GM12878 (cell line): ENCODE measurements at regions not wholly inside any gene's neighbourhood (a gene's known extent, or its start where the extent isn't known, plus 50 kb on each side); places are given as distances from the start of the nearest gene placed in this dataset.

ENCODE experiments used
- ATAC-seq: fragments of 200-7000 bp; cut with Tn5 transposase; 3 replicates; pipeline ENCODE4 v1.9.1; 2020; ENCODE audit warnings: mild to moderate bottlenecking, moderate library complexity
- BruUV-seq: library from RNA; stranded (reverse); fragments of 400-500 nt; replicated peaks from 2 replicates; lab custom pipeline; 2021; lab: Mats Ljungman, UMichigan
- CTCF ChIA-PET: fragments of 300-600 bp; sonication (Branson Sonifier 250); formaldehyde crosslinking; extraction: SDS; loops from one replicate; lab custom pipeline; 2021; ENCODE audit warnings: inconsistent platforms; lab: Yijun Ruan, JAX
- POLR2A ChIA-PET: fragments of 350-600 bp; formaldehyde crosslinking; extraction: SDS; loops from one replicate; lab custom pipeline; 2021; ENCODE audit warnings: inconsistent platforms; lab: Charles Lee
- RAD21 ChIA-PET: fragments of 300-600 bp; sonication (Branson Sonifier 250); formaldehyde crosslinking; loops from one replicate; lab custom pipeline; 2023; ENCODE audit warnings: antibody characterized with exemption; ENCODE audit not compliant: unreplicated experiment; lab: Charles Lee
- SMC1A ChIA-PET: fragments of 300-600 bp; sonication (Branson Sonifier 250); formaldehyde crosslinking; loops from one replicate; lab custom pipeline; 2023; ENCODE audit not compliant: unreplicated experiment, uncharacterized antibody; lab: Charles Lee
- DNase-seq: peaks from one replicate; pipeline ENCODE4 v3.0.0-alpha.2; 2011; ENCODE audit warnings: low read depth, low spot score
- FAIRE-seq: peaks from 3 replicates; lab custom pipeline; 2011; peaks lifted over from hg19 to GRCh38; lab: Jason Lieb, UNC
- H2AFZ ChIP-seq: 2 replicates; pipeline ENCODE4 v1.6.0; 2011; ENCODE audit warnings: low read depth, low read length, control low read depth; ENCODE audit not compliant: control insufficient read depth
- H3K27ac ChIP-seq: 2 replicates; pipeline ENCODE4 v1.5.1; 2011; ENCODE audit warnings: control low read depth; ENCODE audit not compliant: control insufficient read depth, insufficient read depth
- H3K27me3 ChIP-seq, 2 experiments: replicated peaks in 1 of 2; 2 replicates each; pipeline versions ENCODE4 v1.6.0 to v1.6.1; 2011; ENCODE audit warnings: low read length in 1 of 2; ENCODE audit not compliant: control insufficient read depth in 2 of 2, insufficient read depth in 2 of 2
- H3K36me3 ChIP-seq, 2 experiments: 2 replicates each; pipeline ENCODE4 v1.5.1; 2011; ENCODE audit warnings: low read length in 1 of 2; ENCODE audit not compliant: control insufficient read depth in 2 of 2, insufficient read depth in 2 of 2
- H3K4me1 ChIP-seq: 2 replicates; pipeline ENCODE4 v1.6.1; 2011; ENCODE audit warnings: mild to moderate bottlenecking, low read length, moderate library complexity, mixed read lengths; ENCODE audit not compliant: control insufficient read depth, insufficient read depth
- H3K4me2 ChIP-seq: 2 replicates; pipeline ENCODE4 v1.6.0; 2011; ENCODE audit warnings: control low read depth; ENCODE audit not compliant: control insufficient read depth, insufficient read depth
- H3K4me3 ChIP-seq: fragments of 200-600 bp; sonication (generic); 2 replicates; pipeline ENCODE4 v1.5.1; 2016
- H3K79me2 ChIP-seq: 2 replicates; pipeline ENCODE4 v1.6.0; 2011; ENCODE audit warnings: low read length; ENCODE audit not compliant: control insufficient read depth, insufficient read depth
- H3K9ac ChIP-seq: 2 replicates; pipeline ENCODE4 v1.8.0; 2011; ENCODE audit warnings: low read length, control low read depth, mixed read lengths; ENCODE audit not compliant: control insufficient read depth, insufficient read depth
- H3K9me3 ChIP-seq: replicated peaks from 3 replicates; pipeline ENCODE4 v1.5.1; 2011; ENCODE audit warnings: mild to moderate bottlenecking, low read length; ENCODE audit not compliant: control insufficient read depth, insufficient read depth
- H4K20me1 ChIP-seq: 2 replicates; pipeline ENCODE4 v1.6.0; 2011; ENCODE audit not compliant: control insufficient read depth, insufficient read depth
- BHLHE40 ChIP-seq, 2 experiments: fragments of 450-650 bp in 1 of 2; IDR thresholded peaks; 2 replicates each; pipeline ENCODE4 v1.6.1; 2011 to 2017; ENCODE audit warnings: low read depth in 2 of 2, borderline replicate concordance in 1 of 2, improper control_type of control experiment in 1 of 2, low read length in 1 of 2, mild to moderate bottlenecking in 1 of 2
- BRCA1 ChIP-seq: IDR thresholded peaks from 2 replicates; pipeline ENCODE4 v1.6.1; 2011; ENCODE audit warnings: low read depth, low read length, improper control_type of control experiment
- CTCF ChIP-seq, 3 experiments: IDR thresholded peaks in 2 of 3; conservative IDR thresholded peaks in 1 of 3; 2 replicates each; pipeline ENCODE4 v1.5.1; 2011; ENCODE audit warnings: low read depth in 3 of 3, low read length in 3 of 3, mild to moderate bottlenecking in 3 of 3, control low read depth in 2 of 3, moderate library complexity in 2 of 3, inconsistent platforms in 1 of 3, mixed read lengths in 1 of 3; ENCODE audit not compliant: control insufficient read depth in 2 of 3, insufficient read depth in 1 of 3; ENCODE audit errors: extremely low read depth in 1 of 3
- IKZF1 ChIP-seq: fragments of 450-650 bp; conservative IDR thresholded peaks from 2 replicates; pipeline ENCODE4 v1.6.1; 2017; ENCODE audit warnings: antibody characterized with exemption, mild to moderate bottlenecking
- RBBP5 ChIP-seq: fragments of 200-600 bp; sonication (generic); conservative IDR thresholded peaks from 2 replicates; pipeline ENCODE4 v1.6.1; 2016
- RCOR1 ChIP-seq: conservative IDR thresholded peaks from 2 replicates; pipeline ENCODE4 v1.6.1; 2012; ENCODE audit warnings: low read depth, low read length, improper control_type of control experiment
- STAT1 ChIP-seq: fragments of 450-650 bp; conservative IDR thresholded peaks from 2 replicates; pipeline ENCODE4 v1.6.1; 2014; ENCODE audit warnings: antibody characterized with exemption, mild to moderate bottlenecking
- STAT3 ChIP-seq: IDR thresholded peaks from 2 replicates; pipeline ENCODE4 v1.6.1; 2011; ENCODE audit warnings: low read depth, low read length, improper control_type of control experiment
- TARDBP ChIP-seq: IDR thresholded peaks from 2 replicates; pipeline ENCODE4 v1.6.1; 2016; ENCODE audit warnings: borderline replicate concordance
- TBL1XR1 ChIP-seq: IDR thresholded peaks from 2 replicates; pipeline ENCODE4 v1.6.1; 2012; ENCODE audit warnings: low read depth, low read length, improper control_type of control experiment
- WGBS: methylation state at CpG from one replicate; pipeline ENCODE4 v1.1.6; 2016; ENCODE audit warnings: low lambda C conversion rate; ENCODE audit not compliant: insufficient replicate concordance, insufficient coverage; ENCODE audit errors: missing lambda C conversion rate; 5-methylcytosine and 5-hydroxymethylcytosine counted together
- in situ Hi-C: fragments of 300-500 bp; cut with MboI; formaldehyde crosslinking; loops from 9 replicates; pipeline ENCODE4 v1.14.3; 2018; ENCODE audit warnings: mixed read lengths
- intact Hi-C: fragments of 100-400 bp; cut with micrococcal nuclease; formaldehyde crosslinking; loops from one replicate; pipeline ENCODE4 v1.14.2; 2022; ENCODE audit not compliant: unreplicated experiment
- TF ChIP-seq, protein P1 (sequence below): IDR thresholded peaks from 2 replicates; pipeline ENCODE4 v1.6.1; 2012; ENCODE audit warnings: low read length, inconsistent platforms
- TF ChIP-seq, protein P2 (sequence below): IDR thresholded peaks from 2 replicates; pipeline ENCODE4 v1.6.1; 2011; ENCODE audit warnings: mild to moderate bottlenecking, low read depth, low read length, moderate library complexity; ENCODE audit not compliant: insufficient replicate concordance
- TF ChIP-seq, protein P3 (sequence below): IDR thresholded peaks from 2 replicates; pipeline ENCODE4 v1.6.1; 2011; ENCODE audit warnings: low read depth, low read length, improper control_type of control experiment, borderline replicate concordance

GRCh38 chrX:134163836-134164235 lies 73.1 kb upstream of the CCDC160 start:
- no peaks in the 10 kb centered on the region for H3K79me2 ChIP-seq
- ChIA-PET SMC1A (no interaction called here), RAD21 (no interaction called here), POLR2A (no interaction called here), CTCF (no interaction called here)
- H3K4me2 ChIP-seq, result no peak overlapping the region
- H3K4me3 ChIP-seq, result no peak overlapping the region
- no peaks in the 10 kb centered on the region for H3K4me1 ChIP-seq
- FAIRE-seq (no peak), DNase-seq (no peak), ATAC-seq (no peak)
- H3K27ac ChIP-seq, result no peak overlapping the region
- H4K20me1 ChIP-seq, result no peaks in the 10 kb centered on the region
- no TSS peak for BruUV-seq
- no peaks in the 10 kb centered on the region for H3K9me3 ChIP-seq
- no peak overlapping the region for H3K9ac ChIP-seq
- intact Hi-C loops (no loop called here), in situ Hi-C loops (no loop called here)
- no peaks in the 10 kb centered on the region for H3K27me3 ChIP-seq
- no peaks in the 10 kb centered on the region for H3K36me3 ChIP-seq
- TF ChIP-seq IKZF1 (no peak), BRCA1 (no peak), TARDBP (no peak), STAT1 (no peak), RBBP5 (no peak), RCOR1 (no peak), CTCF (IDR thresholded peaks at IDR 0.05 in 2 of 3, conservative IDR thresholded peaks at IDR 0.05 in 1 of 3; ENCODE audit: control insufficient read depth in 2 of 3, extremely low read depth in 1 of 3, insufficient read depth in 1 of 3, low read depth in 3 of 3, low read length in 3 of 3) (no peak), BHLHE40 (IDR thresholded peaks at IDR 0.05; ENCODE audit: borderline replicate concordance in 1 of 2, low read depth in 2 of 2, low read length in 1 of 2) (no peak), STAT3 (no peak), TBL1XR1 (no peak)
- TF ChIP-seq, protein P1, sequence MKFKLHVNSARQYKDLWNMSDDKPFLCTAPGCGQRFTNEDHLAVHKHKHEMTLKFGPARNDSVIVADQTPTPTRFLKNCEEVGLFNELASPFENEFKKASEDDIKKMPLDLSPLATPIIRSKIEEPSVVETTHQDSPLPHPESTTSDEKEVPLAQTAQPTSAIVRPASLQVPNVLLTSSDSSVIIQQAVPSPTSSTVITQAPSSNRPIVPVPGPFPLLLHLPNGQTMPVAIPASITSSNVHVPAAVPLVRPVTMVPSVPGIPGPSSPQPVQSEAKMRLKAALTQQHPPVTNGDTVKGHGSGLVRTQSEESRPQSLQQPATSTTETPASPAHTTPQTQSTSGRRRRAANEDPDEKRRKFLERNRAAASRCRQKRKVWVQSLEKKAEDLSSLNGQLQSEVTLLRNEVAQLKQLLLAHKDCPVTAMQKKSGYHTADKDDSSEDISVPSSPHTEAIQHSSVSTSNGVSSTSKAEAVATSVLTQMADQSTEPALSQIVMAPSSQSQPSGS, result no peak
- TF ChIP-seq, protein P2, sequence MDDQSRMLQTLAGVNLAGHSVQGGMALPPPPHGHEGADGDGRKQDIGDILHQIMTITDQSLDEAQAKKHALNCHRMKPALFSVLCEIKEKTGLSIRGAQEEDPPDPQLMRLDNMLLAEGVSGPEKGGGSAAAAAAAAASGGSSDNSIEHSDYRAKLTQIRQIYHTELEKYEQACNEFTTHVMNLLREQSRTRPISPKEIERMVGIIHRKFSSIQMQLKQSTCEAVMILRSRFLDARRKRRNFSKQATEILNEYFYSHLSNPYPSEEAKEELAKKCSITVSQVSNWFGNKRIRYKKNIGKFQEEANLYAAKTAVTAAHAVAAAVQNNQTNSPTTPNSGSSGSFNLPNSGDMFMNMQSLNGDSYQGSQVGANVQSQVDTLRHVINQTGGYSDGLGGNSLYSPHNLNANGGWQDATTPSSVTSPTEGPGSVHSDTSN, result no peak
- TF ChIP-seq, protein P3, sequence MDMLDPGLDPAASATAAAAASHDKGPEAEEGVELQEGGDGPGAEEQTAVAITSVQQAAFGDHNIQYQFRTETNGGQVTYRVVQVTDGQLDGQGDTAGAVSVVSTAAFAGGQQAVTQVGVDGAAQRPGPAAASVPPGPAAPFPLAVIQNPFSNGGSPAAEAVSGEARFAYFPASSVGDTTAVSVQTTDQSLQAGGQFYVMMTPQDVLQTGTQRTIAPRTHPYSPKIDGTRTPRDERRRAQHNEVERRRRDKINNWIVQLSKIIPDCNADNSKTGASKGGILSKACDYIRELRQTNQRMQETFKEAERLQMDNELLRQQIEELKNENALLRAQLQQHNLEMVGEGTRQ, result no peak
- H2AFZ ChIP-seq, result no peak overlapping the region
- 0% methylated on average over 1 of the region's 1 CpG for WGBS
